Right lobe of liver (tissue), 6 donors: ENCODE measurements at regions not wholly inside any gene's neighbourhood (a gene's known extent, or its start where the extent isn't known, plus 50 kb on each side); places are given as distances from the start of the nearest gene placed in this dataset.

Experiments used
- ATAC-seq, 4 donors: fragments of 200-7000 bp; cut with Tn5 transposase; one replicate each; pipeline ENCODE4 v1.9.1; 2020; ENCODE audit warnings: mild to moderate bottlenecking in 4 of 4, moderate library complexity in 4 of 4
- DNase-seq, 3 donors: peaks; one replicate each; pipeline ENCODE4 v3.0.0-alpha.2; 2020
- H3K27ac ChIP-seq, 3 donors: fragments of 200-600 bp; one replicate each; pipeline ENCODE4 v1.8.0; 2022
- H3K27me3 ChIP-seq, 2 donors: fragments of 200-600 bp; one replicate each; pipeline ENCODE4 v1.8.0; 2022
- H3K36me3 ChIP-seq, 4 donors: fragments of 200-600 bp; sonication (generic) in 1 of 4; one replicate each; pipeline versions ENCODE4 v1.5.1 to v1.8.0; 2017 to 2022; ENCODE audit warnings: control low read depth in 1 of 4
- H3K4me1 ChIP-seq, 4 donors: fragments of 200-600 bp; sonication (generic) in 1 of 4; one replicate each; pipeline versions ENCODE4 v1.5.1 to v1.8.0; 2017 to 2022; ENCODE audit warnings: control low read depth in 1 of 4
- H3K4me3 ChIP-seq, 3 donors: fragments of 200-600 bp; one replicate each; pipeline ENCODE4 v1.8.0; 2022
- H3K9me3 ChIP-seq, 4 donors: fragments of 200-600 bp; sonication (generic) in 1 of 4; one replicate each; pipeline versions ENCODE4 v1.5.1 to v1.8.0; 2017 to 2022; ENCODE audit warnings: control low read depth in 1 of 4
- CTCF ChIP-seq, 4 donors: fragments of 200-600 bp in 3 of 4; fragments of 450-650 bp in 1 of 4; IDR thresholded peaks; one replicate each; pipeline versions ENCODE4 v1.5.1 to v1.8.0; 2016 to 2022; ENCODE audit warnings: antibody characterized with exemption in 4 of 4, mild to moderate bottlenecking in 2 of 4
- POLR2A ChIP-seq: fragments of 450-650 bp; IDR thresholded peaks from one replicate; pipeline ENCODE4 v1.6.1; 2017; ENCODE audit warnings: antibody characterized with exemption, mild to moderate bottlenecking
- WGBS: methylation state at CpG from one replicate; pipeline ENCODE4 v1.1.6; 2018; ENCODE audit warnings: low coverage, low lambda C conversion rate; ENCODE audit not compliant: insufficient coverage; ENCODE audit errors: missing lambda C conversion rate; 5-methylcytosine and 5-hydroxymethylcytosine counted together
- intact Hi-C, 2 donors: fragments of 100-400 bp; cut with DNase I; formaldehyde crosslinking; loops; one replicate each; pipeline versions ENCODE4 v1.11.2 to v1.14.1; 2022
- donor health status: DM: no; HTN: yes; CAD: no.
- donor health status: DM: no; HTN: no; CAD: no.
- donor health status: DM: no; HTN: no; CAD: no.
- donor health status: DM: no; HTN: yes; CAD: no.
- donor health status: DM: no; HTN: yes; CAD: no.

GRCh38 chr3:144989807-144990206 is 1018.2 kb downstream of the DIPK2A start:
- Histone ChIP-seq H3K27ac (no peak overlapping the region), H3K27me3 (no peaks in the 10 kb centered on the region), H3K36me3 (no peaks in the 10 kb centered on the region), H3K4me3 (no peak overlapping the region), H3K4me1 (no peaks in the 10 kb centered on the region), H3K9me3 (no peaks in the 10 kb centered on the region)
- intact Hi-C loops: no loop called here
- DNase-seq (no peak), ATAC-seq (no peak)
- TF ChIP-seq POLR2A: no peak
- no peak for TF ChIP-seq CTCF (IDR thresholded peaks at IDR 0.05)
- 31% methylated on average over 2 of the region's 2 CpGs for WGBS

- no peaks in the 10 kb centered on the region for H3K4me1 ChIP-seq
- H3K27me3 ChIP-seq: no peaks in the 10 kb centered on the region
- no peak overlapping the region for H3K4me3 ChIP-seq
- no peak overlapping the region for H3K27ac ChIP-seq
- no peaks in the 10 kb centered on the region for H3K36me3 ChIP-seq
- no peak for DNase-seq
- intact Hi-C loops: no loop called here
- no CpG with 5 or more reads among the region's 1 CpG for WGBS
- no peaks in the 10 kb centered on the region for H3K9me3 ChIP-seq
- no peak for TF ChIP-seq POLR2A
- no peak for TF ChIP-seq CTCF (IDR thresholded peaks at IDR 0.05)
- ATAC-seq: no peak
Observed at GRCh38 chr3:144995856-144996255, 1024.2 kb downstream of the DIPK2A start.

- DNase-seq (no peak), ATAC-seq (no peak)
- no peaks in the 10 kb centered on the region for H3K27me3 ChIP-seq
- no peak for TF ChIP-seq POLR2A
- TF ChIP-seq CTCF (IDR thresholded peaks at IDR 0.05): no peak
- intact Hi-C loops: no loop called here
- H3K9me3 ChIP-seq: peaks cover 0 to 3% (median 0%) of the 10 kb centered on the region in 4 donors
- WGBS: 51% methylated on average over 4 of the region's 4 CpGs
- H3K36me3 ChIP-seq: no peaks in the 10 kb centered on the region
- H3K4me3 ChIP-seq: no peak overlapping the region
- no peaks in the 10 kb centered on the region for H3K4me1 ChIP-seq
- H3K27ac ChIP-seq: no peak overlapping the region
Observed at GRCh38 chr3:145005427-145005826, 1033.8 kb downstream of the DIPK2A start.

- 16% methylated on average over 3 of the region's 3 CpGs for WGBS
- H3K27me3 ChIP-seq: no peaks in the 10 kb centered on the region
- H3K9me3 ChIP-seq: peaks cover 0 to 3% (median 0%) of the 10 kb centered on the region in 4 donors
- no peaks in the 10 kb centered on the region for H3K4me1 ChIP-seq
- no peak overlapping the region for H3K27ac ChIP-seq
- DNase-seq: no peak
- ATAC-seq: no peak
- no peaks in the 10 kb centered on the region for H3K36me3 ChIP-seq
- no peak for TF ChIP-seq CTCF (IDR thresholded peaks at IDR 0.05)
- no peak for TF ChIP-seq POLR2A
- no peak overlapping the region for H3K4me3 ChIP-seq
- intact Hi-C loops: no loop called here
Observed at GRCh38 chr3:145006271-145006670, 1034.6 kb downstream of the DIPK2A start.

- 53% methylated on average over 1 of the region's 1 CpG for WGBS
- H3K27ac ChIP-seq: no peak overlapping the region
- no peak for DNase-seq
- no peak for ATAC-seq
- intact Hi-C loops: no loop called here
- H3K36me3 ChIP-seq: no peaks in the 10 kb centered on the region
- no peaks in the 10 kb centered on the region for H3K4me1 ChIP-seq
- H3K9me3 ChIP-seq: no peaks in the 10 kb centered on the region
- no peak overlapping the region for H3K4me3 ChIP-seq
- H3K27me3 ChIP-seq: no peaks in the 10 kb centered on the region
- TF ChIP-seq CTCF (IDR thresholded peaks at IDR 0.05): no peak
- no peak for TF ChIP-seq POLR2A
Observed at GRCh38 chr3:145013931-145014330, 1042.3 kb downstream of the DIPK2A start.
